HG02870 (cell line): ENCODE measurements at regions not wholly inside any gene's neighbourhood (a gene's known extent, or its start where the extent isn't known, plus 50 kb on each side); places are given as distances from the start of the nearest gene placed in this dataset.
A peak's percentile ranks its signal among the peaks of the same experiment; 100 is the strongest.
"Not testable (repeated sequence)": the region's sequence is repeated elsewhere in the genome, so short reads cannot be mapped to it uniquely, and the experiment has no call there.

Experiments
- ATAC-seq: cut with Tn5 transposase; IDR thresholded peaks from one replicate; pipeline ENCODE4 v1.9.1; 2021; ENCODE audit warnings: mild to moderate bottlenecking, moderate library complexity; ENCODE audit not compliant: unreplicated experiment

DNA sequence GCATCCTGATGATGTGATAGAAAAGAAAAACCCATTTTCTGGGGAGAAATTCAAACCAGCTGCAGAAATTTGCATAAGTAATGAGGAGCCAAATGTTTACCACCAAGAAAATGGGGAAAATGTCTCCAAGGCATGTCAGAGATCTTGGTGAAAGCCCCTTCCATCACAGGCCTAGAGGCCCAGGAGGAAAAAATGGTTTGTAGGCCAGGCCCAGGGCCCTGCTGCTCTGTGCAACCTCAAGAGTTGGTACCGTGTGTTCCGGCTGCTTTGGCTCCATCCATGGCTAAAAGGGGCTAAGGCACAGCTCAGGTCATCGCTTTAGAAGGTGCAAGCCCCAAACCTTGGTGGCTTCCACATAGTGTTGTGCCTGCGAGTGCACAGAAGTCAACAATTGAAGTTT is 543.1 kb downstream of the ZNF608 start:
- no peak for ATAC-seq

DNA sequence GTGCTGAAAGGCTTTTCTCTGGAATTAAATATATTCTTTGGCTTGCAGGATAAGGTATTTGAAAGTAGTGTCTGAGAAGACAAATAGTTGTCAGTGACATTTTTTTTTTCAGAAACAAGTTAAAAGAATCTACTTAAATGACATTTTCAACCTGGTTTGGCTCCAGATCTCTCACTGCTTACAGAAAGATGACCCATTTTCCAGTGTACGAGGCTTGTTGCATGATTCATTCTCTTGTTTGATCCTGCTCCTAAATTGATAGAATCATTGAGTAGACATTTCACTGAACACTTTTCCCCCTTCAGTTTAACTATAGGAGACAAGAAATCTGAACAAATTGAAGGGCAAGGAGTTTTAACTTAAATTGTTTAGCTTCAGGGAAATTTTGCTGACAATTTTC is 546.1 kb downstream of the ZNF608 start:
- no peak for ATAC-seq

DNA sequence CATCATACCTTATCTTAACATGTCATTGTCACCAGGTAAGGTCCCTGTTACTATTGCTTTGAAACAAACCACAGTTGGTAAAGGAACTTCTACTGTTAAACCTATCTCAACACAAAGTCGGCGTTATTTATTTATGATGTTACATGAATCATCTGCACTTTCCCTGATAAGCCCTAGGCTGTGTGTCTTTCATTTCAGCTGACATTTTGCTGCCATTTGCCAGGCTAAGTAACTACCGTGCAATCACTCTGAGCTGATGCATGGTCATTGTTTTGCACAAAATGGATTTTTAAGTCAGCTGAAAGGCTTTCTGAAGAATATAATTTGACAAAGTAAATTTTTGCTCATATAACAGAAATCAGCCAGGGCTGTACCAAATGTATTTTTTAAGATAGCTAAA is 546.5 kb downstream of the ZNF608 start:
- no peak for ATAC-seq

DNA sequence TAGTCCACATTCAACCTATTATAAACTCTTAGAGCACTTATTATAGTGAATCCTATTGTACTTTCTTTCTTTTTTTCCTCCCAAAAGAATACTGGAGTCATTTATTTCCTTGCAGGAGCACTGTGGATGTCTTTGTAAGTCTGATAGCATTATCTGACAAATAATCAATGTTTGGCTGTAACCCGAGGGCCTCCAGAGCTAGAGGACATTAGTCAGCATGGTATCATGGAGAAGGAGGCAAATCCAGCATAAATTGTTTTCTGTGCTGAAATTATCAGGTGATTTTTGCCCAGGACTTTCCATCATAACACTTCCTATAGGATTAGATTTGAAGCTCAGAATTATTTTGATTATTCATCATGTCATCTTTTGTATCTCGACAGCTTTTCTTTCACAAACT is 551.0 kb downstream of the ZNF608 start:
- ATAC-seq = no peak

DNA sequence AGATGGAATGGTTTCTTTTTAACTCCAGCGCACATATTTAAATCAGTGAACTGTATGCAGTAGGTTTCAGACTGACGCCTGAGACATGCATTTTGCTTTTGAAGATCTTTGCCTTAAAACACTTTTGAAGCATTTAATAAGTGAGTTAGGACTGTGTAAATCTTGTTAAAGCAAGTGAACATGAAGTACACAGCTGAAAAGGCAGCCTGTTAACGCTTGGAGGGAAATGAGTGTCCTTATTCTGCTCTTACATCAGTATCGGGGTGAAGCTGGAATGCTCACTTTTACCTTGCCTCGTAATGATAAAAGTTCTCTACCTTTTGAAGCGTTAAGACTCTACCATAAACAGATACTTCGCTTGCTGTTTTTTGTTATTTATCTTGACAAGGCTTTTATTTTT is 552.2 kb downstream of the ZNF608 start:
- no peak for ATAC-seq

DNA sequence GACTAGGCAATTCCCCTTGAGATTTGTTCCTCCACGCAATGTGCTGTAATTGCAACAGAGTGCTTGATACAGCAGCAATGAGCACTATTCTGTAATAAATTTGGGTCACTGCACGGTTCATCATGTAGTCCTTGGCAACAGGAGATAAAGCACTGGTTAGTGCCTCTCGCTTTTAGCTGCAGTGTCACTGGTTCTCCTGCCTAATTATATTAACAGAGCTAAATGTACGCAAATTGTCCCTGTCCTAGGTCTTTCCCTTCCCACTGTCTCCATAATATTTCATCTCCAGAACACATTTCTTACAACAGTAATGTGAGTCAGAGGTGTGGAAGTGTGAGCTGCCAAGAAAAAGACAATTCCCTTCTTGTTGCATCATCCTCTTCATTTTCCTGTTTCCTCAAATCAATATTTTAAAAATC is 553.1 kb downstream of the ZNF608 start:
- ATAC-seq = no peak

- no peak for ATAC-seq
Observed at GRCh38 chr5:124192716-124193115, 553.7 kb downstream of the ZNF608 start.

DNA sequence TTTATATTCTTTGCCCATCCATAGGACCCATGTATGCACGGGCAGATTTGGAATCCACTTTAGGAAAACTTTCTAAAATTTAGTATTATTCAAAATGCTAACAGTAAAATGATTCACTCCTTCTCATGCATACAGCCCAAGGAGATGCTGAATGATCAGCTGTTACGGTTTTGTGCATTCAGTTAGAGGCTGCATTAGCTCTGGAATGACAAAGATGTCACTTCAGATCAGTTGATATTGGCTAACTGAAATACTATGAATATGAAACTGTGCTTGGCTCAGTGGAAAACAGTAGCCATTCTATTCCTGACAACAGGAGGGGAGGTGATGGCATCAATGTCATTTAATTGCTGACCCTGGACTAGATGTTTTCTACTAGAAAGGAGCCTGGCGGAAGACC is 560.7 kb downstream of the ZNF608 start:
- no peak for ATAC-seq

GRCh38 chr5:124182133-124182532 is 564.3 kb downstream of the ZNF608 start:
- peak; percentile 80 for ATAC-seq

DNA sequence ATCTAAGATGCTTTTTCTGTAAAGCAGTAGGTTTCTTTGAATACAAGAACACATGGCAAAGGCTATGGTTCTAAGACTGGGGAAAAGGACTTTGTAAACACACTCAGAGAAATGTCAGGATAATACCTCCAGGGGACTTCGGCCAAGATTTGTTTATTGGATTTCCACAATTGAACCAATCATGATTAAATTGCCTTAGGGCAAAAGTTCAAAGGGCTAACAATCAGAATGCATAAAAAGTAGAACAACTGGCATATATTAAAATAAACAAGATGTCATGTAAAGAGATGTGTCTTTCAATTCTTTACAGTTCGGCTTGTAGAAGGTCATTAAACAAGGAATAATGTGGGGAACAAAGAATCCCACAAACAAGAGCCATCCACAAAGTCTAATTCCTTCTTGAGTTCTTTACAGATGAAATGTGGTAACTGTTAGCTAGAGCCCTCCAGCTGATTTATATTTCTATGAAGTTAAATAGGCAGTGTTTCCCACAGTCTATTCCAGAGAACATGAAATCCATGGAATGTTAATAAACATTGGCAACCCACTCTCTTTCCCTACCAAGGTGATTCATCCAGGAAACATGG is 565.5 kb downstream of the ZNF608 start:
- no peak for ATAC-seq

GRCh38 chr5:124180299-124180874 is 566.1 kb downstream of the ZNF608 start:
- no peak for ATAC-seq

GRCh38 chr5:124179819-124180218 is 566.6 kb downstream of the ZNF608 start:
- ATAC-seq = no peak

DNA sequence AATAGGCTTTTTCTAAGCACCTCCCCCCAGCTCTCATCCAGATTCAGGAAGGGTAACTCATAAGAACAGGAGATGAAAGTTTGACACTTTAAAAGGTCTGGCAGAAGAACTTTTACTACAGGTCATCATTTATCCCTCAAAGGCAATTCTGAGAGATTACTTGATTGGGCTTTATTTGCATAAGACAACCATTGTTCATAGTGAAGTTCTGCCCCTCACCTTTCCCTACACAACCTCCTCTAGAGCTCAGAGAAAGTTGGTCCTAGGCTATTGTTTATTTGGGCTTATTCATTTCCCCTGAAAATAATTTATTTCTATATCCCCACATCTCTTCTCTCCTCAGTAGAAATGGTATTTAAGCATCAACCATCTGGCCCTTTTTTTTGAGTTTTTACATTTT is 568.4 kb downstream of the ZNF608 start:
- ATAC-seq = no peak

- ATAC-seq = no peak
Observed at GRCh38 chr5:124176692-124177091, 569.7 kb downstream of the ZNF608 start.

DNA sequence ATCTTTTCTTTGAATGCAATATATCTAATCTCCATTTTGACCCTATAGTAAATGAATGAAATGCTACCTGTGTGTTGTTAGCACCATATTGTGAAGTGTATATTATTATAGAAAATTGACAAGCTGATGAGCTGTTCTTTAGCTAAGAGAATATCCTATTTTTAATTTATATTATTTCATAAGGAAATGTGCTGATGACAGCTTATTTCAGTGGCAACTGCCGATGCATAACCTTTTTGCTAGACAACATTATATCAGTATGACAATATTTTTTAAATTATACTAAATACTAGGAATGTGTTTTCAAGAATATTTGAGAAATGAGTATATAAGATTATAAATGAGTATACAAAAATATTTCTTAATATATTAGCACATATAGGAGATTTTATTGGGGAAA is 573.1 kb downstream of the ZNF608 start:
- no peak for ATAC-seq

- ATAC-seq = no peak
Observed at GRCh38 chr5:124172389-124173003, 573.9 kb downstream of the ZNF608 start.

DNA sequence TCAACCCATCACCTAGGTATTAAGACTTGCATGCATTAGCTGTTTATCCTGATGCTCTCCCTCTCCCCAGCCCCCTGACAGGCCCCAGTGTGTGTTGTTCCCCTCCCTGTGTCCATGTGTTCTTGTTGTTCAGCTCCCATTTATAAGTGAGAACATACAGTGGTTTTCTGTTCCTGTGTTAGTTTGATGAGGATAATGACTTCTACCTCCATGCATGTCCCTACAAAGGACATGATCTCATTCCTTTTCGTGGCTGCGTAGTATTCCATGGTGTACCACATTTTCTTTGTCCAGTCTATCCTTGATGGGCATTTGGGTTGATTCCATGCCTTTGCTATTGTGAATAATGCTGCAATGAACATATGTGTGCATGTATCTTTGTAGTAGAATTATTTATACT is 578.3 kb downstream of the ZNF608 start:
- not testable (repeated sequence) for ATAC-seq

DNA sequence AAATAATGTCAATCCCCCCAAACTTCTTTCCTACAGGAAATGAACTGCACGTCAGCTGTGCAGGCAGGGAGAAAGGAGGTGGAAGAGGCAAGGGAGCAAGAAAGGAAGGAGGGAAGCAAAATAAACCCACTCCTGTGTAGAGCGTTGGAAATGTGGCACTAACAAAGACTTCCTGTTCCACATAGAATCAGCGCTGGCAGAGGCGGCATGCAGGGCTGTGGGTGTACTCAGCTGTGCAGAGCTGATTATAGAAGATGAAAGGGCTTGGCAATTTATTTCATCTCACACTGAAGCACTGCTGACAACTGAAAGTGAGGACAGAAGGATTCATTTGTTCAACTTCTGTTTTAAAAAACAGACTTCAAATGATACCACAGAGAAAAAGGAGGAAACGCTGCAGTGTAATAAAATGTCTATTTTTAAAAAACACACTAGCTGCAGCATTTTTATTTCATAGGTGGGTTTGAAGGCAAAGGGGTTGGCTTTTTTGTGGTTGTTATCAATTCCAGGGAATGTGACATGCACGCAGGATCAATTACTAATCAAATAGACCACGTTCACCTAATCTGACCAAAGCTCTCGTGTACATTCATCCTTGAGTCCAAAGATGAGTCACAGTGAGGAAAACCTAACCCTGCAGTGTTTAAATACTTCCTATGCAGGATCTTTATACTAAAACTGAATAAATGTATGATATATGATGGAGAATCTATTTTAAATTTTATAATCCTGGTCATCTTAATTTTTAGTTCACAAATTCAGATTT is 583.5 kb downstream of the ZNF608 start:
- ATAC-seq = no peak

DNA sequence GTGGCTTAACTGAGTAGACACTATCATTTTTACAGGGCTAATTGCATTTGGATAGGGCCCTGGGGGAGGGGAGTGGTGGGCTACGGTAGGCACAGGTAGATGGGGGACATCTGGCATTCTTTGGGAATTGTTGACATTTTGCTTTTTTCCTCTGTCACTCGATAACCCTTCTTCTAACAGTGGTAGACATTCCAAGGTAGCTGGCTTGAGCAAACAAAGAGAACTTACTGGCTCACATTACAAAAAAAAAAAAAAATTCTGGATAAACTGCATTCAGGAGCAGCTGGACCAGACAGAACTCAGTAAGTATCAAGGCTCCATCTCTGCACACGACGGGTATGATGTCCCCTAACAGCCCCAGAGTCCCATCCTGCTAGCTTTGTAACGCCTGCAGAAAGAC is 585.2 kb downstream of the ZNF608 start:
- no peak for ATAC-seq

GRCh38 chr5:124160265-124160664 is 586.2 kb downstream of the ZNF608 start:
- ATAC-seq = no peak

DNA sequence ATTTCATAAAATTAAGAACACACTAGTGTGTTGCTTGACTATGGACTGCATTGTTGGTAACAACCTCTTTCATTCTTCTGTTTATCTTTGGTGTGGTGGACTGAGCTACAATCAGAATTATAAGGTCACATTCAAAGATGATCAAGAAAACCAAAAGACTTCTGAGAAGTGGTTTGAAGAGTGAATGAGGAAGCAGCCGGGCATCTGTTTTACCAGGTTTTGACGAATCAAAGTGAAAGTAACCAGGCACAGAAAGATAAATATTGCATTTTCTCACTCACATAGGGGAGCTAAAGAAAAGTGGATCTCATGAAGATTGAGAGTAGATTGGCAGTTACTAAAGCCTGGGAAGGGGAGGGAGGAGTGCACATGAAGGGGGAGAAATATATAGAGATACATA is 589.1 kb downstream of the ZNF608 start:
- ATAC-seq = peak; percentile 74

GRCh38 chr5:124156415-124156996 is 589.9 kb downstream of the ZNF608 start:
- ATAC-seq = no peak
